NT2/D1 (cell line): ENCODE measurements at regions not wholly inside any gene's neighbourhood (a gene's known extent, or its start where the extent isn't known, plus 50 kb on each side); places are given as distances from the start of the nearest gene placed in this dataset.

Experiments used
- DNase-seq: peaks from one replicate; pipeline ENCODE4 v3.0.0-alpha.2; 2011; ENCODE audit warnings: low read depth, low spot score
- H3K27me3 ChIP-seq: 2 replicates; pipeline ENCODE4 v1.6.0; 2011; ENCODE audit warnings: mild to moderate bottlenecking; ENCODE audit not compliant: insufficient read length, insufficient read depth
- H3K36me3 ChIP-seq: 2 replicates; pipeline ENCODE4 v1.6.1; 2011; ENCODE audit warnings: mild to moderate bottlenecking, low read length, mixed read lengths; ENCODE audit not compliant: insufficient read depth, insufficient read length
- H3K4me1 ChIP-seq: 2 replicates; pipeline ENCODE4 v1.5.1; 2011; ENCODE audit not compliant: insufficient read depth, insufficient read length
- H3K4me3 ChIP-seq: 2 replicates; pipeline ENCODE4 v1.5.1; 2011; ENCODE audit warnings: low read depth; ENCODE audit not compliant: insufficient read length
- H3K9ac ChIP-seq: 2 replicates; pipeline ENCODE4 v1.6.0; 2011; ENCODE audit warnings: low read depth; ENCODE audit not compliant: insufficient read length
- H3K9me3 ChIP-seq: 2 replicates; pipeline ENCODE4 v1.5.1; 2011; ENCODE audit warnings: mild to moderate bottlenecking, low read length; ENCODE audit not compliant: insufficient read depth
- SUZ12 ChIP-seq: IDR thresholded peaks from 2 replicates; pipeline ENCODE4 v1.6.1; 2011; ENCODE audit not compliant: insufficient read length, insufficient read depth; ENCODE audit errors: extremely low read depth
- YY1 ChIP-seq: IDR thresholded peaks from 2 replicates; pipeline ENCODE4 v1.6.1; 2011; ENCODE audit not compliant: insufficient read length, insufficient read depth
- ZNF274 ChIP-seq: IDR thresholded peaks from 2 replicates; pipeline ENCODE4 v1.6.1; 2011; ENCODE audit warnings: mild to moderate bottlenecking, low read depth, low read length

DNA sequence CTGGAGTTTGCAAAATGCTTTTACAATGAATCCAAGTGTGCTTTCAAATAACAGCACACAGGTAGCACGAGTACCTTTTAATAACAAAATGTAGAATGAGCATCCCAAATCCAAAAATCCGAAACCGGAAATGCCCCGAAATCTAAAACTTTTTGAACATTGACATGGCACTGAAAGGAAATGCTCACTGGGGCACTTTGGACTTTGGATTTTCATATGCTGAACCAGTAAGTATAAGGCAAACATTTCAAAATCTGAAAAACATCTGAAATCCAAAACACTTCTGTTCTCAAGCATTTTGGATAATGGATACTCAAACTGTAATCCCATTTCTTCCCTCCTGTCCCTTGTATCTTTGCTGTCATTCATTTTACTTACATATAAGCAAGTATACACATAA is 50.1 kb downstream of the GCNT4 start:
- Histone ChIP-seq H3K9ac (no peak overlapping the region), H3K9me3 (peaks cover 23% of the 10 kb centered on the region), H3K27me3 (no peaks in the 10 kb centered on the region), H3K36me3 (no peaks in the 10 kb centered on the region), H3K4me1 (no peaks in the 10 kb centered on the region), H3K4me3 (no peak overlapping the region)
- DNase-seq: no peak
- TF ChIP-seq YY1 (no peak), SUZ12 (no peak), ZNF274 (no peak)

DNA sequence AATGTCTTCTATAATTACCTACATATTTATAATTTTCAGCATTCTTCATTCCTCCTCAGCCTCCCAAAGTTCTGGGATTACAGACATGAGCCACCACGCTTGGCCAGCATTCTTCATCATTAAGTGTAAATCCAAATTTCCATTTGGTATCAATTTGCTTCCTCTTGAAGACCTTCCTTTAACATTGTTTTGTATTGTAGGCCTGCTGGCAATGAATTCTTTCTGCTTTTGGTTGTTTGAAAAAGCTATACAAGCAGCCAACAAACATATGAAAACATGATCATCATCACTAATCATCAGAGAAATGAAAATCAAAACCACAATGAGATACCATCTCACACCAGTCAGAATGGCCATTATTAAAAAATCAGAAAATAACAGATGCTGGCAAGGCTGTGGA is 56.4 kb downstream of the GCNT4 start:
- Histone ChIP-seq H3K9me3 (no peaks in the 10 kb centered on the region), H3K4me1 (no peaks in the 10 kb centered on the region), H3K36me3 (no peaks in the 10 kb centered on the region), H3K27me3 (no peaks in the 10 kb centered on the region), H3K9ac (no peak overlapping the region), H3K4me3 (no peak overlapping the region)
- DNase-seq: no peak
- no peak for TF ChIP-seq YY1
- no peak for TF ChIP-seq SUZ12
- TF ChIP-seq ZNF274: no peak

GRCh38 chr5:74994826-74995225 is 57.5 kb downstream of the GCNT4 start:
- Histone ChIP-seq H3K4me3 (no peak overlapping the region), H3K4me1 (no peaks in the 10 kb centered on the region), H3K9me3 (no peaks in the 10 kb centered on the region), H3K36me3 (no peaks in the 10 kb centered on the region), H3K27me3 (no peaks in the 10 kb centered on the region), H3K9ac (no peak overlapping the region)
- TF ChIP-seq YY1 (no peak), ZNF274 (no peak), SUZ12 (no peak)
- no peak for DNase-seq

GRCh38 chr5:74993743-74994142 is 58.6 kb downstream of the GCNT4 start:
- Histone ChIP-seq H3K9ac (no peak overlapping the region), H3K4me3 (no peak overlapping the region), H3K36me3 (no peaks in the 10 kb centered on the region), H3K4me1 (no peaks in the 10 kb centered on the region), H3K27me3 (no peaks in the 10 kb centered on the region), H3K9me3 (no peaks in the 10 kb centered on the region)
- DNase-seq: no peak
- no peak for TF ChIP-seq YY1
- TF ChIP-seq SUZ12: no peak
- TF ChIP-seq ZNF274: no peak

GRCh38 chr5:74992791-74993190 is 59.6 kb downstream of the GCNT4 start:
- no peak for DNase-seq
- Histone ChIP-seq H3K4me3 (no peak overlapping the region), H3K9ac (no peak overlapping the region), H3K9me3 (peaks cover 4% of the 10 kb centered on the region; the same call in 1 of the 2 replicates), H3K36me3 (no peaks in the 10 kb centered on the region), H3K27me3 (no peaks in the 10 kb centered on the region), H3K4me1 (no peaks in the 10 kb centered on the region)
- TF ChIP-seq ZNF274 (no peak), YY1 (no peak), SUZ12 (no peak)

DNA sequence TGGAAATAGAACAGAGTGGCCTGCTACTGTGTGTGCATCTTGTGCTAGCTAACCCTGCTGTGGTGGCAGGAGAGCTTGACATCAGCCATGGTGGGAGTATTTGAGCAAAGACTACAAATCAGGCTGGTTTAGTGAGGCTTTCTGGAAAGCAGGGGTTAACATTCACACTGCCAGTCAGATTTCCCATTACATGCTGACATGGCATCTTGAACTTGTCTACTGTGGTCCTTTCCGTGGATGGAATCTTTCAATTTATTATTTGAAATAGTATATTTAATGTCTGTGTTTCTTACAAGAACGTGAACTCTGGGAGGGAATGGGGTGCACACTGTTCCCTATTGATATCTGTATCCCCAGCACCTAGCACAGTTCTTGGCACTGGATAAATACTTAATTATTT is 60.8 kb downstream of the GCNT4 start:
- Histone ChIP-seq H3K4me3 (no peak overlapping the region), H3K9me3 (peaks cover 4% of the 10 kb centered on the region; the same call in 1 of the 2 replicates), H3K9ac (no peak overlapping the region), H3K36me3 (no peaks in the 10 kb centered on the region), H3K27me3 (no peaks in the 10 kb centered on the region), H3K4me1 (no peaks in the 10 kb centered on the region)
- no peak for TF ChIP-seq YY1
- no peak for TF ChIP-seq ZNF274
- TF ChIP-seq SUZ12: no peak
- DNase-seq: no peak

- H3K9ac ChIP-seq: no peak overlapping the region
Measured at GRCh38 chr5:74990194-74990593, 62.2 kb downstream of the GCNT4 start.

More at GRCh38 chr5:74990194-74990593, 62.2 kb downstream of the GCNT4 start:
- no peaks in the 10 kb centered on the region for H3K4me1 ChIP-seq
- no peak overlapping the region for H3K4me3 ChIP-seq
- H3K27me3 ChIP-seq: no peaks in the 10 kb centered on the region
- no peaks in the 10 kb centered on the region for H3K36me3 ChIP-seq
- DNase-seq: no peak
- TF ChIP-seq YY1 (no peak), ZNF274 (no peak), SUZ12 (no peak)
- peaks cover 4% of the 10 kb centered on the region; the same call in 1 of the 2 replicates for H3K9me3 ChIP-seq
